DMS114 treated with DMSO at 0.1 percent for 48 hours (cell line): ENCODE measurements at regions not wholly inside any gene's neighbourhood (a gene's known extent, or its start where the extent isn't known, plus 50 kb on each side); places are given as distances from the start of the nearest gene placed in this dataset.

Experiments used
- DNase-seq: peaks from one replicate; lab custom pipeline; 2025; ENCODE audit not compliant: unreplicated experiment; lab: John Stamatoyannopoulos, UW

GRCh38 chr3:34724916-34725499, 914.3 kb upstream of the ARPP21 start:
- no peak for DNase-seq

GRCh38 chr3:34725774-34726173, 913.6 kb upstream of the ARPP21 start:
- DNase-seq: no peak

- no peak for DNase-seq
Observed at GRCh38 chr3:34727700-34728099, 911.6 kb upstream of the ARPP21 start.

- DNase-seq: no peak
Observed at GRCh38 chr3:34742151-34742550, 897.2 kb upstream of the ARPP21 start.

GRCh38 chr3:34758630-34759261, 880.6 kb upstream of the ARPP21 start:
- no peak for DNase-seq

GRCh38 chr3:34777386-34777785, 861.9 kb upstream of the ARPP21 start:
- DNase-seq: no peak

GRCh38 chr3:34779092-34779491, 860.2 kb upstream of the ARPP21 start:
- no peak for DNase-seq

- no peak for DNase-seq
Observed at GRCh38 chr3:34780294-34780693, 859.0 kb upstream of the ARPP21 start.

GRCh38 chr3:34780973-34781372, 858.4 kb upstream of the ARPP21 start:
- DNase-seq: no peak

- DNase-seq: no peak
Observed at GRCh38 chr3:34782871-34783270, 856.5 kb upstream of the ARPP21 start.

GRCh38 chr3:34783876-34784275, 855.4 kb upstream of the ARPP21 start:
- no peak for DNase-seq

GRCh38 chr3:34793057-34793456, 846.3 kb upstream of the ARPP21 start:
- no peak for DNase-seq

GRCh38 chr3:34807611-34808010, 831.7 kb upstream of the ARPP21 start:
- DNase-seq: no peak

GRCh38 chr3:34808287-34808686, 831.0 kb upstream of the ARPP21 start:
- DNase-seq: no peak

GRCh38 chr3:34828847-34829246, 810.5 kb upstream of the ARPP21 start:
- DNase-seq: no peak

- no peak for DNase-seq
Observed at GRCh38 chr3:34832865-34833508, 806.3 kb upstream of the ARPP21 start.

GRCh38 chr3:34837848-34838741, 801.2 kb upstream of the ARPP21 start:
- no peak for DNase-seq

- DNase-seq: no peak
Observed at GRCh38 chr3:34842706-34843480, 796.4 kb upstream of the ARPP21 start.

- no peak for DNase-seq
Observed at GRCh38 chr3:34844323-34844620, 795.1 kb upstream of the ARPP21 start.

GRCh38 chr3:34851137-34851536, 788.2 kb upstream of the ARPP21 start:
- no peak for DNase-seq

GRCh38 chr3:34852844-34853439, 786.4 kb upstream of the ARPP21 start:
- no peak for DNase-seq
